Nephron (organoid): ENCODE measurements at regions not wholly inside any gene's neighbourhood (a gene's known extent, or its start where the extent isn't known, plus 50 kb on each side); places are given as distances from the start of the nearest gene placed in this dataset.

Experiments used
- H3K27ac Mint-ChIP-seq, 3 experiments: 2 replicates each; pipeline ENCODE4 v1.8.0; 2020; ENCODE audit warnings: mixed read lengths in 3 of 3, mild to moderate bottlenecking in 2 of 3, moderate library complexity in 1 of 3
- H3K27me3 Mint-ChIP-seq: 2 replicates; pipeline ENCODE4 v1.8.0; 2021; ENCODE audit warnings: low read depth, mild to moderate bottlenecking, moderate library complexity, mixed read lengths
- H3K36me3 Mint-ChIP-seq: 2 replicates; pipeline ENCODE4 v1.8.0; 2020; ENCODE audit warnings: low read depth, mixed read lengths
- H3K4me1 Mint-ChIP-seq: 2 replicates; pipeline ENCODE4 v1.8.0; 2020; ENCODE audit warnings: mixed read lengths
- H3K4me3 Mint-ChIP-seq, 3 experiments: 2 replicates each; pipeline ENCODE4 v1.8.0; 2020; ENCODE audit warnings: mild to moderate bottlenecking in 3 of 3, mixed read lengths in 3 of 3, moderate library complexity in 2 of 3
- H3K9me3 Mint-ChIP-seq: 2 replicates; pipeline ENCODE4 v1.8.0; 2020; ENCODE audit warnings: mixed read lengths
- TF ChIP-seq, protein P1 (sequence below), 3 experiments: fragments of 200-600 bp; sonication (generic); IDR thresholded peaks; one replicate each; pipeline ENCODE4 v1.5.0; 2021; ENCODE audit warnings: antibody characterized with exemption in 3 of 3; ENCODE audit not compliant: unreplicated experiment in 3 of 3

- no peak overlapping the region for H3K4me3 Mint-ChIP-seq
- H3K36me3 Mint-ChIP-seq: no peaks in the 10 kb centered on the region
- no peaks in the 10 kb centered on the region for H3K4me1 Mint-ChIP-seq
- peaks cover 3% of the 10 kb centered on the region for H3K27me3 Mint-ChIP-seq
- peaks cover 7% of the 10 kb centered on the region for H3K9me3 Mint-ChIP-seq
- H3K27ac Mint-ChIP-seq: no peak overlapping the region
- TF ChIP-seq, protein P1, sequence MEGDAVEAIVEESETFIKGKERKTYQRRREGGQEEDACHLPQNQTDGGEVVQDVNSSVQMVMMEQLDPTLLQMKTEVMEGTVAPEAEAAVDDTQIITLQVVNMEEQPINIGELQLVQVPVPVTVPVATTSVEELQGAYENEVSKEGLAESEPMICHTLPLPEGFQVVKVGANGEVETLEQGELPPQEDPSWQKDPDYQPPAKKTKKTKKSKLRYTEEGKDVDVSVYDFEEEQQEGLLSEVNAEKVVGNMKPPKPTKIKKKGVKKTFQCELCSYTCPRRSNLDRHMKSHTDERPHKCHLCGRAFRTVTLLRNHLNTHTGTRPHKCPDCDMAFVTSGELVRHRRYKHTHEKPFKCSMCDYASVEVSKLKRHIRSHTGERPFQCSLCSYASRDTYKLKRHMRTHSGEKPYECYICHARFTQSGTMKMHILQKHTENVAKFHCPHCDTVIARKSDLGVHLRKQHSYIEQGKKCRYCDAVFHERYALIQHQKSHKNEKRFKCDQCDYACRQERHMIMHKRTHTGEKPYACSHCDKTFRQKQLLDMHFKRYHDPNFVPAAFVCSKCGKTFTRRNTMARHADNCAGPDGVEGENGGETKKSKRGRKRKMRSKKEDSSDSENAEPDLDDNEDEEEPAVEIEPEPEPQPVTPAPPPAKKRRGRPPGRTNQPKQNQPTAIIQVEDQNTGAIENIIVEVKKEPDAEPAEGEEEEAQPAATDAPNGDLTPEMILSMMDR (IDR thresholded peaks at IDR 0.05; ENCODE audit: unreplicated experiment in 3 of 3): no peak
Measured at GRCh38 chr2:37550190-37550589, 121.3 kb downstream of the CDC42EP3 start.

- H3K27ac Mint-ChIP-seq: no peak overlapping the region
- H3K9me3 Mint-ChIP-seq: peaks cover 4% of the 10 kb centered on the region
- TF ChIP-seq, protein P1 (IDR thresholded peaks at IDR 0.05; ENCODE audit: unreplicated experiment in 3 of 3): no peak
Measured at GRCh38 chr2:37551783-37552182, 119.7 kb downstream of the CDC42EP3 start.

GRCh38 chr2:37552339-37552738 lies 119.1 kb downstream of the CDC42EP3 start:
- Mint-ChIP-seq H3K4me3 (no peak overlapping the region), H3K9me3 (peaks cover 4% of the 10 kb centered on the region), H3K36me3 (no peaks in the 10 kb centered on the region), H3K27me3 (peaks cover 3% of the 10 kb centered on the region), H3K27ac (no peak overlapping the region), H3K4me1 (no peaks in the 10 kb centered on the region)
- TF ChIP-seq, protein P1 (IDR thresholded peaks at IDR 0.05; ENCODE audit: unreplicated experiment in 3 of 3): no peak

More at GRCh38 chr2:37551783-37552182, 119.7 kb downstream of the CDC42EP3 start:
- no peak overlapping the region for H3K4me3 Mint-ChIP-seq
- H3K36me3 Mint-ChIP-seq: no peaks in the 10 kb centered on the region
- no peaks in the 10 kb centered on the region for H3K4me1 Mint-ChIP-seq
- peaks cover 3% of the 10 kb centered on the region for H3K27me3 Mint-ChIP-seq

GRCh38 chr2:37553411-37554154 lies 117.9 kb downstream of the CDC42EP3 start:
- no peaks in the 10 kb centered on the region for H3K27me3 Mint-ChIP-seq

GRCh38 chr2:37554155-37554510 lies 117.3 kb downstream of the CDC42EP3 start:
- Mint-ChIP-seq H3K27ac (no peak overlapping the region), H3K4me3 (no peak overlapping the region), H3K36me3 (no peaks in the 10 kb centered on the region), H3K9me3 (no peaks in the 10 kb centered on the region), H3K27me3 (no peaks in the 10 kb centered on the region), H3K4me1 (no peaks in the 10 kb centered on the region)
- TF ChIP-seq, protein P1 (IDR thresholded peaks at IDR 0.05; ENCODE audit: unreplicated experiment in 3 of 3): no peak

More at GRCh38 chr2:37553411-37554154, 117.9 kb downstream of the CDC42EP3 start:
- TF ChIP-seq, protein P1 (IDR thresholded peaks at IDR 0.05; ENCODE audit: unreplicated experiment in 3 of 3): no peak
- no peak overlapping the region for H3K27ac Mint-ChIP-seq
- no peak overlapping the region for H3K4me3 Mint-ChIP-seq
- H3K4me1 Mint-ChIP-seq: no peaks in the 10 kb centered on the region
- no peaks in the 10 kb centered on the region for H3K36me3 Mint-ChIP-seq
- no peaks in the 10 kb centered on the region for H3K9me3 Mint-ChIP-seq

DNA sequence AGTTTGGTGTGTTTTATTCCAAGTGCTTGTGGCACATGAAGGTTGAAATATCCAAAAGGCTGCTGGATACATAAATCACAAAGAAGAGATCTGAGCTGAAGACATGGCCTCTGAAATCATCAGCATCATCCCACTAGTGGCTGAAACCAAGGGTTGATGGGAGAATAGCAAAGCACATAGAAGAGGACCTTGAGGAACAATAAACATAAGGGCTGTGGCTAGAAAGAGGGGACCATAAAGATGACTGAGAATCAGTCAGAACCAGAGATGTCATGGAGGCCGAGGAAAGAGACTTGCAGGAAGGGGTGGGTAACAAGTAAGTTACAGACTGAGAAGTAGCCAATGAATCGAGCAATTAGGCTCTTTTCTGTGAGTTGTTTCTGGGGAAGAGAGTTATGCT lies 116.8 kb downstream of the CDC42EP3 start:
- Mint-ChIP-seq H3K4me1 (no peaks in the 10 kb centered on the region), H3K27me3 (no peaks in the 10 kb centered on the region), H3K9me3 (no peaks in the 10 kb centered on the region), H3K4me3 (no peak overlapping the region), H3K36me3 (no peaks in the 10 kb centered on the region), H3K27ac (no peak overlapping the region)
- TF ChIP-seq, protein P1 (IDR thresholded peaks at IDR 0.05; ENCODE audit: unreplicated experiment in 3 of 3): no peak
